ENCODE measurements at regions not wholly inside any gene's neighbourhood (a gene's known extent, or its start where the extent isn't known, plus 50 kb on each side); places are given as distances from the start of the nearest gene placed in this dataset.

DNA sequence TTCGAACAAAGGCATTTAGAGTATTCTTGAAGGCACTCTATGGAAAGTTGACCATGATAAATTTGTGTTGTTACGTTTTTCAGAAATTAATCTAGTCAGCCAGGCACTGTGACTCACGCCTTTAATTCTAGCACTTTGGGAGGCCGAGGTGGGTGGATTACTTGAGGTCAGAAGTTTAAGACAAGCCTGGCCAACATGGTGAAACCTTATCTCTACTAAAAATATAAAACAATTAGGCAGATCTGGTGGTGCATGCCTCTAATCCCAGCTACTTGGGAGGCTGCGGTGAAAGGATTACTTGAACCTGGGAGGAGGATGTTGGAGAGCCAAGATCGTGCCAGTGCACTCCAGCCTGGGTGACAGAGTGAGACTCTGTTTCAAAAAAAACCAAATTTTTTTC is 130.6 kb upstream of the BRINP3 start:
- no peak for TF ChIP-seq CTCF (IDR thresholded peaks at IDR 0.05)
- TF ChIP-seq ZFX (IDR thresholded peaks at IDR 0.05; ENCODE audit: borderline replicate concordance), result no peak
- H3K27ac ChIP-seq, result no peak overlapping the region

- no peak for TF ChIP-seq ZFX (IDR thresholded peaks at IDR 0.05; ENCODE audit: borderline replicate concordance)
- peak; percentile 9; the same call in 1 of the 2 replicates for TF ChIP-seq CTCF (IDR thresholded peaks at IDR 0.05)
- no peak overlapping the region for H3K27ac ChIP-seq
Observed at GRCh38 chr1:190615818-190616217, 138.2 kb upstream of the BRINP3 start.

DNA sequence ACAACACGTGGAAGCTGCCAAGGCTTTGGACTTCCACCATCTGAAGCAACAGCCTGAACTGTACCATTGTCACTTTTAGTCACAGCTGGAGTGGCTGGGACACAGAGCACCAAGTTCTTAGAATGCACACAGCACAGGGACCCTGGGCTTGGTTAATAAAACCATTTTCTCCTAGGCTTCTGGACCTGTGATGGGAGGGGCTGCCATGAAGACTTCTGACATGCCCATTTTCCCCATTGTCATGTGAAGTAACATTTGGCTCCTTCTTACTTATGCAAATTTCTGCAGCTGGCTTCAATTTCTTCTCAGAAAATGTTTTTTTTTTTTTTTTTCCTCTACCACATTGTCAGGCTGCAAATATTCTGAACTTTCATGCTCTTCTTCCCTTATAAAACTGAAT is 138.6 kb upstream of the BRINP3 start:
- no peak overlapping the region for H3K27ac ChIP-seq
- TF ChIP-seq ZFX (IDR thresholded peaks at IDR 0.05; ENCODE audit: borderline replicate concordance) (no peak), CTCF (IDR thresholded peaks at IDR 0.05) (no peak; the same call in 1 of the 2 replicates)

DNA sequence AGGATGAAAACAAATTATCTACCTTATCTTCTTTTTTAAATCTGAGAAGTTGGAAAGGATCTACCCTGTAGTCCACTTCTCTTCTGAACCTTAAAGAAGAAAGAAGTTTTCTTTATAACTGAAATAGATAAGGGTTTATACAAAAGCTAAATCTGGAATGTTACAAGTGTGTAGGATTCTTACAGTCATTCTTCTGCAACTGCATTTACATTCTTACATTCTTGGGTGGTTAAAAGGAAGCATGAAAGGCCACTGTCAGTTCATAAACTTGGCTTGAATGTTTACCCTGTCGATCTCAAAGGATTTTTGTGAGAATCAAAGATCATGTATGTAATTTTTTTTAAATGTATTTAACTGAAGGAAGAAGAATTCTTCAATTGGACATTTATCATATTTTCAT is 142.1 kb upstream of the BRINP3 start:
- H3K27ac ChIP-seq, result no peak overlapping the region
- no peak for TF ChIP-seq CTCF (IDR thresholded peaks at IDR 0.05)
- no peak for TF ChIP-seq ZFX (IDR thresholded peaks at IDR 0.05; ENCODE audit: borderline replicate concordance)

- H3K27ac ChIP-seq, result no peak overlapping the region
- TF ChIP-seq ZFX (IDR thresholded peaks at IDR 0.05; ENCODE audit: borderline replicate concordance) (no peak), CTCF (IDR thresholded peaks at IDR 0.05) (no peak; the same call in 1 of the 2 replicates)
Observed at GRCh38 chr1:190633488-190633887, 155.8 kb upstream of the BRINP3 start.

DNA sequence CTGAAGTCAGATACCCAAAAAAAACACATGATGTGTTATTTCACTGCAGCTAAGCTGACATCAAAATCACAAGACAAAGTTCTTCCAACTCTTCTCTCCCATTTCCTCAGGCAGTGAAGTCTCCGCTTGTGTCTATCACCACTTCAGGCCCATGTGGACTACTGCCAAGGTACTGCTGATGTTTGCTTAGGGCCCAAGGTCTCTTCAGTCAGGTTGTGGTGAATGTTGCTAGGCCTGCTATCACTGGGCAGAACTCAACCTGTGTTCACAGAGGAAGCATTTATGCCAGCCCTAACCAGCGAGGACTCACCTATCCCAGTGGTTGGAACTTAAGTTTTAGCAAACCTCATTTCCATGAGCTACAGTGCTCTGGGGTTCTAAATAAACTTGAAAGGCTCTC is 156.5 kb upstream of the BRINP3 start:
- TF ChIP-seq CTCF (IDR thresholded peaks at IDR 0.05), result no peak
- no peak for TF ChIP-seq ZFX (IDR thresholded peaks at IDR 0.05; ENCODE audit: borderline replicate concordance)
- H3K27ac ChIP-seq, result no peak overlapping the region

GRCh38 chr1:190649553-190649952 is 171.9 kb upstream of the BRINP3 start:
- no peak overlapping the region for H3K27ac ChIP-seq
- TF ChIP-seq CTCF (IDR thresholded peaks at IDR 0.05) (no peak), ZFX (IDR thresholded peaks at IDR 0.05; ENCODE audit: borderline replicate concordance) (no peak)

All from 22Rv1 (cell line).